ENCODE measurements at regions not wholly inside any gene's neighbourhood (a gene's known extent, or its start where the extent isn't known, plus 50 kb on each side); places are given as distances from the start of the nearest gene placed in this dataset.

DNA sequence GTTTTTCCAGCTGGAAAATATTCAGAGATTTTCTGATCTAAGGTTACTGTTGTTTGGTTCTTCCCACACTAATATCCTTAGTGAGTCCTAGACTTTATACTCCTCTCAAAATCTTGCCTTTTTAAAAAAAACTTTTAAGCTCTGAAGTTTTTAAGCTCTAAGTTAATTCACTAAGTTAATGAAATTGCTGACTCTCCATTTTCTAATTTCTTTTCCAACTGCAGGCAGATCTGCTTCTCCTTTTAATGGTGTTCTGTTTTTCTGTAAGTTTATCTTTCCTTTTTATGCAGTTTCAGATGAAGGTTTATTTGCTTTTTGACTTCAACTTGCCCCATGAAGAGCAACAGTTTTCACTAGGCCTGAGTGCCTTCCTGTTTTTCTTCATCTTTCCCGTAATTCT lies 125.8 kb upstream of the ARHGAP42 start:
- TF ChIP-seq, protein P1, sequence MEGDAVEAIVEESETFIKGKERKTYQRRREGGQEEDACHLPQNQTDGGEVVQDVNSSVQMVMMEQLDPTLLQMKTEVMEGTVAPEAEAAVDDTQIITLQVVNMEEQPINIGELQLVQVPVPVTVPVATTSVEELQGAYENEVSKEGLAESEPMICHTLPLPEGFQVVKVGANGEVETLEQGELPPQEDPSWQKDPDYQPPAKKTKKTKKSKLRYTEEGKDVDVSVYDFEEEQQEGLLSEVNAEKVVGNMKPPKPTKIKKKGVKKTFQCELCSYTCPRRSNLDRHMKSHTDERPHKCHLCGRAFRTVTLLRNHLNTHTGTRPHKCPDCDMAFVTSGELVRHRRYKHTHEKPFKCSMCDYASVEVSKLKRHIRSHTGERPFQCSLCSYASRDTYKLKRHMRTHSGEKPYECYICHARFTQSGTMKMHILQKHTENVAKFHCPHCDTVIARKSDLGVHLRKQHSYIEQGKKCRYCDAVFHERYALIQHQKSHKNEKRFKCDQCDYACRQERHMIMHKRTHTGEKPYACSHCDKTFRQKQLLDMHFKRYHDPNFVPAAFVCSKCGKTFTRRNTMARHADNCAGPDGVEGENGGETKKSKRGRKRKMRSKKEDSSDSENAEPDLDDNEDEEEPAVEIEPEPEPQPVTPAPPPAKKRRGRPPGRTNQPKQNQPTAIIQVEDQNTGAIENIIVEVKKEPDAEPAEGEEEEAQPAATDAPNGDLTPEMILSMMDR (IDR thresholded peaks at IDR 0.05; ENCODE audit: poor library complexity), result no peak
- no peak for TF ChIP-seq EZH2 (IDR thresholded peaks at IDR 0.05; ENCODE audit: borderline replicate concordance)

Data from hepatocyte (in vitro differentiated cells).